Heart left ventricle (tissue), 13 donors: ENCODE measurements at regions not wholly inside any gene's neighbourhood (a gene's known extent, or its start where the extent isn't known, plus 50 kb on each side); places are given as distances from the start of the nearest gene placed in this dataset.

Experiments
- POLR2A ChIP-seq, 2 donors: fragments of 450-650 bp; IDR thresholded peaks; one replicate each; pipeline ENCODE4 v1.6.1; 2017; ENCODE audit warnings: antibody characterized with exemption in 2 of 2, mild to moderate bottlenecking in 2 of 2, moderate library complexity in 2 of 2
- TF ChIP-seq, protein P1 (sequence below), 12 donors: fragments of 200-600 bp; sonication (generic) in 4 of 12; IDR thresholded peaks; one replicate each; pipeline versions ENCODE4 v1.5.0 to v1.8.0; 2018 to 2022; ENCODE audit warnings: antibody characterized with exemption in 12 of 12, mild to moderate bottlenecking in 5 of 12
- donor health status: ischemic (EF 13 %, LVEDD 7.1; RV severe dilation, severe dysfunction).
- donor health status: DM: no; HTN: yes; CAD: no.
- donor health status: DM: no; HTN: no; CAD: no.
- donor health status: ischemic (EF 25% LVEDD 6.9; RV normal size, moderate dysfunction).
- donor health status: ischemic (EF 25% LVEDD 5.7; RV mildly dilated, moderate dysfunction).
- donor health status: ischemic (EF 35%, LVEDD 5.7; RV mildly dilated, moderate dysfunction).
- donor health status: nonischemic (EF 11% LVEDD 7.7; RV severe dilation, severe dysfunction).
- donor health status: DM: yes; HTN: yes; CAD: no.
- donor health status: PGD.
- donor health status: ischemic (EF 29% LVEDD 5.4; RV normal size, mild dysfunction).
- donor health status: nonischemic (EF 23%, LVEDD 6.1; RV moderate dilation, normal function).

DNA sequence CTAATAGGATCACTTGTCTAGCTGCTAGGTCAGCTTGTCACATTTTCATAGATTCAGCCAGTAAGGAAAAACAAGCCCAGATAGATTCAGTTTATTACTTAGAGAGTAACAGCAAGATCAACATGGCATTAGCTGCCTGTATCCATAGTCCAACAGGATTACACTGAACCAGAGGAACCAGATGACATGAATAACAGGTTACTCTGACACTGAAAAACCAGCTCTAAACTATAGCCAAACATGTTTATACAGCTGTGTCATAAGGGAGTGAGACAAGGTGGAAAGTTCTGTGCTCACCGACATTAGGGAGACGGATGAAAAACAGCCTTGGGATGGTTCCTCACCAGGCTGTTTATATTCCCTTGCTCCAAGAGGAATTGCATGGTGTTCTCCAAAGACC, 102.9 kb upstream of the EOLA2 start:
- TF ChIP-seq POLR2A (IDR thresholded peaks at IDR 0.05), result no peak
- TF ChIP-seq, protein P1, sequence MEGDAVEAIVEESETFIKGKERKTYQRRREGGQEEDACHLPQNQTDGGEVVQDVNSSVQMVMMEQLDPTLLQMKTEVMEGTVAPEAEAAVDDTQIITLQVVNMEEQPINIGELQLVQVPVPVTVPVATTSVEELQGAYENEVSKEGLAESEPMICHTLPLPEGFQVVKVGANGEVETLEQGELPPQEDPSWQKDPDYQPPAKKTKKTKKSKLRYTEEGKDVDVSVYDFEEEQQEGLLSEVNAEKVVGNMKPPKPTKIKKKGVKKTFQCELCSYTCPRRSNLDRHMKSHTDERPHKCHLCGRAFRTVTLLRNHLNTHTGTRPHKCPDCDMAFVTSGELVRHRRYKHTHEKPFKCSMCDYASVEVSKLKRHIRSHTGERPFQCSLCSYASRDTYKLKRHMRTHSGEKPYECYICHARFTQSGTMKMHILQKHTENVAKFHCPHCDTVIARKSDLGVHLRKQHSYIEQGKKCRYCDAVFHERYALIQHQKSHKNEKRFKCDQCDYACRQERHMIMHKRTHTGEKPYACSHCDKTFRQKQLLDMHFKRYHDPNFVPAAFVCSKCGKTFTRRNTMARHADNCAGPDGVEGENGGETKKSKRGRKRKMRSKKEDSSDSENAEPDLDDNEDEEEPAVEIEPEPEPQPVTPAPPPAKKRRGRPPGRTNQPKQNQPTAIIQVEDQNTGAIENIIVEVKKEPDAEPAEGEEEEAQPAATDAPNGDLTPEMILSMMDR (IDR thresholded peaks at IDR 0.05), result no peak
